ENCODE measurements at regions not wholly inside any gene's neighbourhood (a gene's known extent, or its start where the extent isn't known, plus 50 kb on each side); places are given as distances from the start of the nearest gene placed in this dataset.

DNA sequence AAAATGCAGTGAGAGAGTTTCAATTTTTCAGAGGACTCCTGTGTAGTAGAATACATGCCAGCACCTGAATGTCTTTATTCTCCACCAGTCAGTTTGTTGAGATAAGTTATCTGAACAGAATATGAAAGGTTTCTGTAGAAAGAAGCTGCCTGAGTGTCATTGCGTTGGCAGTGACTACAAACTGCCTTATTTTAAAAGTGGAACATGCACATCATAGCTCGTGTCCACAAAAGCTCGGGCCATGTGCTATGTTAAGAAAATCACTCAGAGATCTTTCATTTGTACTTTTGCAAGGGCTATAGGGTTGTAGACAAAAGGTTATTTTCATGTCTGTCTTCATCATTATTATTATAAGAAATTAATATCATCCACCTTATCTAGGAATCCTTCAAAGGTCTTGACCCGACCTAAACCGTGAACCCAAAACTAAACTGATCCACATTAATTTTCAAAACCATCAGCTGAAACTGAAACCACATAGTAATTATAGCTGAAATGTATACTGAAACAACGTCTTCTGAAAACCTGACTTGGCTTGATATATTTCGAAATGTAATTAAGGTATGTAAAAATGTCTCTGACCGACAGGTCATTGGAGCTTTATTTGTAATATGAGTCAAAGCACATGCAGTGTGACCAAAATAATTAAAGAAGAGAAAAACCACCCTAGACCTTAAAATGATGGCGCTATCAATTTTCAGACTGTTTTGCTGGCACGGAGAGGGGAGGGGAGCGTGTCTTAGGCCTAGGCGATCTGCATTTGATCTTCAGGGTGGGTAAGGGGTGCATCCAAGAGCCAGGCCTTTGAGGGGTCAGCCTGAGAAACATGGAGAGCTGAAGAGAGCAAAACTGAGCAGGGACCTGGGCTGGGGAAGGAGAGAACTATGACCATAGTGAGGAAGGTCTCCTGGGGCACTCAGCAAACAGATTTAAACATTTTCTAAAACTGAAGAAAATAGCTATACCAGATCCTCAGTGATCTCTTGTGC lies 232.1 kb downstream of the SOX11 start:
- no peak for DNase-seq

DNA sequence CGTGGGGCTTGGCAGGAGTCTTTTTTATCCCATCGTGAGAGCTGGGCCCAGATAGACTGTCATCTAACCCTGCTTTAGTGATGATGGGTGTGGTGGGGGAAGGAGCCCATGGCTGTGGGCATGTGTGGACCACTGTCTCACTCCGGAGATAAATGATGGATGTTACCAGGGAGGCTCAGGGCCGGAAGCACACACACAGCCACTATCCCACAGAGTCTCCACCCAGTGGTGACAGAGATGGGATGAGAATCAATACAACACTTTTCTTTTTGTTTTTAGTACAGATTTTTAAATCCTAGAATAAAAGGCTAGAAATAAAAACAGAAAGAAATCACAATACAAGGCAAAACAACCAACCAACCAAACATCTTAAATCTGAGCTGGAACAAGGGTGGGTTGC lies 233.4 kb downstream of the SOX11 start:
- DNase-seq = no peak

DNA sequence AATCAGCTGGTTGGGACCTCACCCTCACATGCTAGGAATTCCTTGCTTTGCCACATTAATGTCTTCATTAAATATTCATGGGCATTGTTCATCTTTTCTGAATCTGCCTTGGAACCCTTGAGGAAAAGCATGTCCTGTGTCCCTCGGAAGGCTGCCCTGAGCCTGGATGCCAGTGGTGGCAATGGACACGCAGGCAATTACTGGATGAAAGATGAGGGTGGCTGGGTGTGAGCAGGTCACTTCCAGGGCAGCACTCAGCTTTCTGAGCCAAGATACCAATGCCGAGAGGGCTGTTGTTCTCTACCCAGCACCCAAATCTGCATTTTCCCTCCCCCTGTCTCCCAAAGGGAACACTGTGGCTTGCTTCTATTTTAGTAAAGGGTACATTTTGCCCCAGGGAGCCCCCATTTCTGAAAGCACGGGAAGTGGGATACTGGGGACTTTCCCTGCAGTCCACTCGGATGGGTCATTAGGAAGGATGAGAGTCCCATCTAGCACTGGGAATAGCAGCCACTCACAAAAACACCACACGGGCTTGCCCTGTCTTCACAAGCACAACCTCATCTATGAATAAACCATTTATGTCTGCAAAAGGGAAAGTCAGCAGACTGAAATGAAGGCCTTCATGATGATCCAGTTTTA lies 234.8 kb downstream of the SOX11 start:
- no peak for DNase-seq

DNA sequence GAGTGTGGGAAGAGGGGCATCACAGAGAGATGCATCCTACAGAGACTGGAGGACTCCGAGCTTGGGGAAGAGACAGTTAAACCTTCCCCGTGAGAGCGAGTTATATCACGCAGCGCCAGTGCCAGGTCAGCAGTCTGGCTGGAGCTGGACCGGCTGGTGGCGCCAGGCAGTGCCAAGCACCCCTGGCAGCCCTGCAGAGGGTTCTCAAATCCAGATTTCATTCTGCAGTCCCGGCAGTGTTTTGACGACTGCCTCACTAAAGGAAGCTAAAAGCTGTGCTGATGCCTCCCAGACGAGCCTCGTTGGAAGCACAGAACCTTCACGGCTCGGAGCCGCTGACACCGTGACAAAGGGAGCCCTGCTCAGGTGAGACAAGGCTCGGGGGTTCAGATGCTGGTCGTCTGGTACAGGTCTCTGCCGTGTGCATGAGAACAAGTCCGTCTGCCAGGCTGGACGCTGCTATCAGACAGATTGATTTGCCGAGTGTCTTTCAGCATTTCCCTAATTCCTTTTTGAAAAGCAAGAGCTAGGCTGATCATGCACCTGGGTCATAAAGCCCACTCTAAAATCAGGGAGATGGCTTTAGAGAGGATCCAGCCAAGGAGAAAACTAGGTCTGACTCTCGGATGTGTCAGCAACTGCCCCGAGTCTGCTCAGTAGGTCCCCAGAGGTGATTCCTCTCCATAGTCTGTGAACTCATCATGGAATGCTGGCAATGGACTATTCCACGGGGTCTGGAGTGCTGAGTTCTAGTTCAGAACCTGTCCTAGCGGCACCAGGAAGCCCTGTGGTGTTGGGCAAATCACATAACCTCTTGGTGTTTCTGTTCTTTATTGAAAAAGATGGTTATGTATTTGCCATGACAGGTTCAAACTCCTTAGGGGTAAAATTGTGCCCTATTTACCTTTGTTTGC lies 240.6 kb downstream of the SOX11 start:
- no peak for DNase-seq

DNA sequence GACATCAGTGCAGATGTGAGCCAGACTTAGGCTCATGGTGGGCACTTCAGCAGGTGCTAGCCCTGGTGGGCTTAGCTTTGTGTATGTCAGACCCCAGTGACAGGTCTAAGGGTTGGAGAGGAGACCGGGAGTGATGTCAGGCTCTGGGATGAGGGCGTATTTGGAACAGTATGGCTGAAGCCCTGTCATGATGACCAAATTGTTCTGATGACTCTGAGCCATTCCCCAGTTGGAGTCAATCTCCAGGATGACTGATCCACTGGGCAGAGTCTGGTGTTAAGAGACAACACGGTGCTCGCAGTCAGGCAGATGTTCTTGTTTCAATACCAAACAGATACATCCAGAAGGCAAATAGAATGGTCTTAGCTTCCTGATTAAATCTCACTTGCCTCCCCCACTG lies 241.5 kb downstream of the SOX11 start:
- DNase-seq = no peak

DNA sequence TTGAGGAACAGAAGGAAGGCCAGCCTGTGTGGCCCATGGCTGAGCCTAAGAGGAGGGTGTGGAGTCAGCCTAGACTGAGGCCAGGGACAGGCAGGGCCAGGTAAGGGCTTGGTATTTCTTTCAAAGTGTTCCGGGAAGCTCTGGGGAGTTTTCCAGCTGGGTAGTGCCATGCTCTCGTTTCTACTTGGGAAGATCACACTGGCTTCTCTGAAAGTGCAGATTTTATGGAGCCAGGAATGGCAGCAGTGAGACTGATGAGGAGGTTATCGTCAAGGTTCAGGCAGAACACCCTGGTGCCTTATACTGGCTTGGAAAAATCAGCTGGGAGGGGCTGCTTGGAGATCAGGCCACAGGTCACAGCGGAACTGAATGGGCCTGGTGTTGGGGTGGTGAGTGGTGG lies 245.1 kb downstream of the SOX11 start:
- DNase-seq = no peak

DNA sequence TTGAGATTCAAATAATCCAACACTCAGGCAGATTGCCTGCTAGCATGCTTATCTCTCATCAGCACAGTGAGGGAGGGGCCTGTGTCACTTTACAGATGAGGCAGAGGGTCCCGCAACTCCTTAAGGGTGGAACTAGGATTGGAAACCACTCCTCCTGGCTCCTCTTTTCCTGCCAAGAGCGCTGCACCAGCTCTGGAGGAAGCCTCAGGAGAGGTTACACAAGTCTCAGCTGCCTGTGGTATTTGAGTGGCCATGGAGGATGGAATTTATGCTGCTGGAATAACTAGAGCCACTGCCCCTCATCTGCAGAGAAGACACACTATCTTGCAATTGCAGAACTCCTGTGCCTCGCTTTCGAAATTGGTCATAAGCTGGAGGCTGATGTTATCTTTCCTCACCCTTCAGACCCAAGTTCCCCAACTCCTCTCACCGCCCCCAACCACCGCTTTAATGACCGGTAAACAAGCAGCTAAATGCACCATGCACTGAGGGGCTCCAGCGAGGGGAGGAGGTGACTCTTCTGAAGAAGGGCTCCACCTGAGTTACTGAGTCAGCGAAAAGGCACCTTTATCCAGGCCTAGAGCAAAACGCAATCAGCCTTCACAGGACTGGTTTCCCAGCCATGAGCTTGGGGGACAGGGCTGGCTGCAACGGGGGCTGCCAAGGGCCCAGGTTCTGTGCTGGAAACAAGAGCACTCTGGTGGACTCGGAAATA lies 245.8 kb downstream of the SOX11 start:
- no peak for DNase-seq

DNA sequence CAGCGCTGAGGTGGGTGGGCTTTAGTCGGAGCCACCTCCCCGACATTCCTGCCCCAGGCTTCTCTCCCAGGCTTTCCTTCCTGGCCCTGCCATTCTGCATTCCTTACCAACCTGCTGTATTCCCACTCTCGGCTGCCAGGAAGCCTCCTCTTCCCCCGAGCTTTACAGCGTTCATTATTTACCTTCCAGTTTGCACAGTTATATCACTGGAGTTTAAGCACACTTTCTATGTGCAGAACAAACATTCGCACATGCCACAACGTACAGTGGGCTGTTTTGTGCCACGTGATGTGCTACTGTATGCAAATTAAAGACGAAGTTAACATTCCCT lies 246.3 kb downstream of the SOX11 start:
- no peak for DNase-seq

DNA sequence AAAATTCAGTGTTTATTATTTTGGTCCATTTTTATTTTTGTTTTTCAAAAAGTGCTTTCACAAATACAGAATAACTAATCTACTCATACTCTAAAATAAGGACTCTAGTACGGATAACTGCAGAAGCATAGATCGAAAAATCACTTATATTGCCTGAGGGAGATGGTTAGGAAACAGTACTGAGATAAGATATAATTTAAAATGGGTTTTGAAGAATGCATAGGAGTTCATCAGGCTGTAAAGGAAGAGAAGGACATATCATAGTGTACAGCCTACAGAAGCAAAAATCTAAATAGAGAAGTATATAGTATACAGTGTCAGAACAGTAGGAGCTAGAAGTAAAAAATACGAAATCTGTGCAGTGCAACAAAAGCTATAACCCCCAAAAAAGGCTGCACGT lies 247.4 kb downstream of the SOX11 start:
- no peak for DNase-seq

DNA sequence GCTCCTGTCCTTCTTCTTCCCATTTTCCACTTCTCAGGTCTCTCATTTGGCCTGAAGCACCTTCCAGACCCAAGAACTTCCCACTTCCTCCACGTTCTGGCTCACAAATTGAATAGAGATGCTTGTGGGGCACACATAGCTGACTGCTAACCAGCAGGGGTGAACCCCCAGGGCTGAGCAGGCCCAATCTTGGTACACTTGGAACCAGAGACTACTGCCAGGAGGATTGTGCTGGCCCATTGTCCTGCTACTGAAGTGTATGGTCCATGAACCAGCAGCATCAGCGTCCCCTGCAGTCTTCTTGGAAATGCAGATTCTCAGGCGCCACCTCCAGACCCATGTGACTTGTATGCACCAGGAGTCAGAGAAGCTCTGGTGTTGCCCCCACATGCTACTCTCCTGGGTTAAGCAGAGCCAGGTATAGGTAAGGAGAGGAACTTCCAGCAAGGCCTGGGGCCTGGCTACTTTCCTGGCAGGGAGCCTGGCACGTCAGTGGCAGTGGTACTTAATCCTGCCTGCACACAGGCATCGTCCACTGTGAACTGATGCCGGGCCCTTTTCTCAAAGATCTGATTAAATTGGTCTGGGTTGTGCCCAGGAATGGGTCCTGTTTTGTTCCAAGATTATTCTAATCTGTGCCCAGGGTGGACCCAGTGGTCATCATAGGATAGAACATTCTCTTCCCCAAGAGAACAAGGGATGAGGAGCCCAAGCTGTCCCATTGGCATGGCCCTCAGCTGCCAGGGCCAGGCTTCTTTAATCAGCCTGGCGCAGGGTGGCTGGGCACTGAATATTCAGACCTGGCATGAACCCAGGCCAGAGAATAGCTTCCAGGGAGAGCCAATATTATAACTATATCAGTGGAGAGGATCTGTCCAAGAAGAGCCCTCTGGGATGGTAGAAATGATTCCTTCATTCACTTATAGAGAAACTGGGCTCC lies 248.7 kb downstream of the SOX11 start:
- no peak for DNase-seq

DNA sequence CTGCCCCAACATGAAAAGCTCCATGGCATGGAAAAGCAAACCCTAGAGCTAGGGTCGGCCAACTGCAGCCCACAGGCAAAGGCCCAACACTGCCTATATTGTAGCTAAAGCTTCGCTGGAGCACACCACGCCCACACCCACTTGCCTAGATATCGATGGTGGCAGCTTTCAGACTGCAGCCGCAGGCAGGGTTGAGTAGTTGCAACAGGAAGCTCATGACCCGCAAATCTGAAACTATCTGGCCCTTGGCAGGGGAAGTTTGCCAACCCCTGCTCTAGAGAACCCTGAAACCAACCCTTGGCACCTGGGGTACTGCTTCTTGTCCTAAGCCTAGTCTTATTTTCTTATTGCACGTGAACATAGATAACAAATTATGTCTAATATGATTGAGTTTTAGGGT lies 250.0 kb downstream of the SOX11 start:
- no peak for DNase-seq

DNA sequence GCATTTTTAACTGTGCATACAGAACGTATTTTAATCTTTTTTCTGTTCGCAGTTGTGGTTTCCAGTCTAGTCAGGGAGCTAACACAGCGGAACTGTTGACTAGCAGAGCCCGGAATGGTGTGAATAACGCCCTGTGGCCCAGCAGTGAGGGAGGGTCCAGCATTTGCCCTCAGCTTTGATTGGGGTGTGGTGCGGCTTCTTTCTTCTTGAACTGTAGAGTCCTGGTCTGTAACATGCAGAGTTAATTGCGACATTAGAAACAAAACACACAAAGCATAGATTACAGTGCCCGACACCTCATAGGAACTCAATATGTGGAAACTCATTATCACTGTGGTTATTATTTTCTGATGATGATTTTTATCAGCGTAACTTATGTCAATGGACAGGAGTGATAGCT lies 253.6 kb downstream of the SOX11 start:
- DNase-seq = no peak

DNA sequence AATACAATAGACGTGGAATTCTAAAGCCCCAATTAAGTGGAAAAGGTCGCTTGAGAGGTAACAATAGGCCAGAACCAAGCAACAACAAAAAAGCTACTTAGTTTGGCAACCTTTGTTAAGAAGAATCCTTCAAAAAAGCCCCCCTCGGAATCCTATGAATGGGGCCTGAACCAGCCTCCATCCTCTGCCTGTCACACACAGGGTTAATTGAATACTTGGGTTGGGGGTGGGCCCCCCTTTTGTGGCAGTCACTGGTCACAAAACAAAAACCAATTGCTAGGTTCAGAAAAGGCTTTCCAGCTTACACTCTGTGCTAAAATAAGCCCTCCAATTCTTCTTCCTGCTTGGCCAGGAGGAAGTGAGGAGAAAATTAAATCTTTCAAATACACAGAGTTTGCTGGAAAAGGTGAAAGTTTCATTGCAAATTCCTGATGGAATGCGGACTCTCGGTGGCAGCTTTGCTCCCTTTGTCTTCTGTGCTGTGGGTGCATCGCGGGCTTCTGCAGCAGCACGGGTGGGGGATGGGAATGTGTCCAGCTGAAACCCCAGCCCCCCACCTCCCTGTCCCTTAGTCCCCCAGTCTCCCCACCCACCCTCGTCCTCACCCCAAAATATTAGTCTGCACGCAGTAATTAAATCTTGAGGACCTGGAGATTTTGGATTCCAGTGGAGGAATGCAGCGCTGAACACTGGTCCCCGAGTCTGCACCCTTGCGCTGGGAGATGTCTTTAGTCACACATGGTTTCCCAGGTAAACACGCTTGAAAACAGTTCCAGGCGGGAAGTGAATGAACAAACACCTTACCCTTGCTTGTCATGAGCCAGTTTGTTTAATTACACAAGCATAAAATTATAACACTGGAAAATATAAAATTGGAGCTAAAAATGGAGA lies 254.3 kb downstream of the SOX11 start:
- DNase-seq = no peak

DNA sequence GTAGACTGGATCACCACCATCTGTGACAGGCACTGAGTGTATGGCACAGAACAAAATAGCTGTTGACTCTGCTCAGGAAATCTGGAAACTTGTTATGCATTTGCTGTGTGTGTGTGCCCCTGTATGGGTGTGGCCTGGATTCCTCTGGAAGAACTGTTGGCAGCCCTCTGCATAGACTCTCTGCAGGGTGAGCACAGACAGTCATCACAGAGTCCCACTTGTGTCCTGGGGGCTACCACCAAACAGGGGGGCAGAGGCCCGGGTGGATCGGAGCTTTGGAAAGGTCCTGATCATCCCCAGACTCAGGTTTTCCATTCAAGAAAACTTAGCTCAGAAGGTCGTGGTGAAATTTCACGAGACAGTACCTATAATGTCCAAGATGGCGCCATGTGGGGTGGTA lies 258.6 kb downstream of the SOX11 start:
- DNase-seq = no peak

DNA sequence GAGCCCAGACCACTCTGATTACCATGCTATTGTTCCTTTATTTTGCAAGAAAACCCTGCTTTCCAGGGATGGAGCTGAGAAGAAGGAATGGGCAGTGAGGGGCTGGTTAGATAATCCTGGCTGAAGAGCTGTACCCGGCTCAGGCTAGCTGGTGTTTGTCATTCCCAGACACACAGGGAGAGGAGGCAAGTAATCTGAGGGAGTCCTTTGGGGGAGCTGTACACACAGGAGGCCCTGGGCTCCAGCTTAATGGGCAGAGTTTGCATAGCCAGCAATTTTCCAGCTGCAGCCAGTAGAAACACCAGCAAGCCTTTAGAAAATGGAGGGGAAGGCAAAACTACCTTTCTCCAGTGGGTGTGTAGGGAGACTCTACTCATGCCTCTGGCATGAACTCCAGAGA lies 259.3 kb downstream of the SOX11 start:
- no peak for DNase-seq

DNA sequence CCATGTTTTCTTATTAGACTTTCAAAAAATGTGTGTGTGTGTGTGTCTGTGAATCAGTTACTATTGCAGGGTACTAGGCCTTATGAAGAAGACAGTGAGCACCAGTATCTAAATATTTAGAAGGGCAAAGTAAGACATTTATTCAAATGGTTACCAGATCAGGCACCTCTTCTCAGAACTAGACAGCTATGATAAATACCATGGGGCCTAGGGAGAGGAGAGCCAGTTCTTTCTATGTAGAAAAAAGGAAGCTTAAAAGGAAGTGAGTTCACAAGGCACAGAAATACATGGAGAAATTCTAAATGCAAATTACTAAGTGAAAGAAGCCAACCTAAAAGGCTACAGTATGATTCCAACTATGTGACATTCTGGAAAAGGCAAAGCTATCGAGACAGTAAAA lies 261.3 kb downstream of the SOX11 start:
- DNase-seq = no peak

DNA sequence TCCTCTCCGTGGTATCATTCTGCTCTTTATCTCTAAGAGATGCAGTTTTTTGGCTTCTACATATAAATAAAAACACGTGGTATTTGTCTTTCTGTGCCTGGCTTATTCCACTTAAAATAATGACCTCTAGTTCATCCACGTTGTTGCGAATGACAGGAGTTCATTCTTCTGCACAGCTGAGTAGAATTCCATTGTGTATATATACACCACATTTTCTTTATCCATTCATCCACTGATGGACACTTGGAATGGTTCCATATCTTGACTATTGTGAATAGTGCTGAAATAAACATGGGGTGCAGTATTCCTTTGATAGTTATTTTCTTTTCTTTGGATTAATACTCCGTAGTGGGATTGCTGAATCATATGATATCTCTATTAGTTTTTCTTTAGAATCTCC lies 262.3 kb downstream of the SOX11 start:
- DNase-seq = no peak

DNA sequence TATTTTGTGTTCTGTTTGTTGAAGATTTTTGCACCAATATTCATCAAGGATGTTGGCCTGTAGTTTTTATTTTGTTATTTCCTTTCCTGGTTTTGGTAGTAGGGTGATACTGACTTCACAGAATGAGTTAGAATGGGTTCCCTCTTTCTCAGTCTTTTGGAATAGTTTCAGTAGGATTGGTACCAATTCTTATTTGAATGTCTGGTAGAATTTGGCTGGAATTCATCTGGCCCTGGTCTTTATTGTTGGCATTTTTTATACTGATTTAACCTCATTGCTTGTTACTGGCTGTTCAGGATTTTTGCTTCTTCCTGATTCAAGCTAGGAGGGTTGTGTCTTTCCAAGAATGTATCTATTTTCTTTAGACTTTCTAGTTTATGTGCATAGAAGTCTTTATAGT lies 263.7 kb downstream of the SOX11 start:
- no peak for DNase-seq

DNA sequence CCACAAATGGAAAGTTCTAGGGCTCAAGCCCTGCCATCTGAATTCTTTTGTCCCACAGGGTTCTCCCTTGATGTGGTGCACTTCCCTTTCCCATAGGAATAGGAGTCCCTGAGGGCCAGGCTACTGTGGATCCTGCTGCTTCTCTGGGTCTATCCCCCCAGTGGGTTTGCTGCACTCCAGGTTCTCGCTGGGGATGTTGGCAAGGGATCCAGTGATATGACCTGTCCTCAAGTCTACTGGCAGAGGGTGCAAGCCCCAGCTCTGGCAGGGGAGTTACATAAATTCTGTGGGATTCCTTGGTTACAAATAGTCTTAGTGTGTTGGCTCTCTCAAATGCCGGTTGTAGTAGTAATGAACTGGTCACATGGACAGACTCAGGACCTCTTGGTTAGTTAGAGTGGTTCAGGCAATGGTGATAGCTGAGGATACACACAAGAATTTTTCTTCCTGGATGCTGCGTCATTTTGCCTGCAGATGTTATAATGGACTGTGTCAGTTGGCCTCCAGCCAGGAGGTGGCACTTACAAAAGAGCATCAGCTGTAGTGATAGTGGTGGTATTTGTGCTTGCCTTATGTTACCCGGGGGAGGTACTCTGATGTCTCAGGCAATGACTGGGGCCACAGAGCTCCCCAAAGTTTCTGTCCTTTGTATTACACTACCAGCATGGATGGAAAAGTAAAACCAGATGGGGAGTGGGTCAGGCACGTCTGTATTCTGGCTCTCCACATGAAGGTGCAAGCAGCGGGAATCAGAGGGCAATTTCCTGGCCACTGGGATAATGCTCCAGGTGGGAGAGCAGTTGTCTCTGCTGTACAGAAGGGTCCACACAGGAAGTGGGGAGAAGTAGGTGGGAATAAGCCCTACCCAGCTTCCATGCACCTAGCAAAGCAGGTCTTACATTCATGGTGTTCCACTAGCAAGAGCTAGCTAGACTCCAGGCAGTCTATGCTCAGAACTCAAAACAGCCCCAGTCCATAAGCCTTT lies 267.9 kb downstream of the SOX11 start:
- DNase-seq = no peak

Measured in CD4-positive, alpha-beta T cell treated with Interleukin-21 for 1 hour (primary cell).